ENCODE measurements at regions not wholly inside any gene's neighbourhood (a gene's known extent, or its start where the extent isn't known, plus 50 kb on each side); places are given as distances from the start of the nearest gene placed in this dataset.

GRCh38 chr20:16175322-16175961, 397.8 kb downstream of the KIF16B start:
- TF ChIP-seq CTCF (IDR thresholded peaks at IDR 0.05) (no peak), EZH2 (IDR thresholded peaks at IDR 0.05) (no peak), EZH2phosphoT487 (IDR thresholded peaks at IDR 0.05) (no peak)

Data from neural progenitor cell (in vitro differentiated cells).